ENCODE measurements at regions not wholly inside any gene's neighbourhood (a gene's known extent, or its start where the extent isn't known, plus 50 kb on each side); places are given as distances from the start of the nearest gene placed in this dataset.

- H3K27me3 ChIP-seq = no peaks in the 10 kb centered on the region
- no peak for DNase-seq
- no peak for TF ChIP-seq CTCF (IDR thresholded peaks at IDR 0.05; ENCODE audit: low read depth, low read length)
- H3K9me3 ChIP-seq = no peaks in the 10 kb centered on the region
- H3K4me1 ChIP-seq = no peaks in the 10 kb centered on the region
- no peaks in the 10 kb centered on the region for H3K36me3 ChIP-seq
- H3K4me3 ChIP-seq (ENCODE audit: low read depth, low read length) = no peak overlapping the region
Measured at GRCh38 chr6:113289166-113289565, 568.0 kb upstream of the MARCKS start.

GRCh38 chr6:113290684-113291083 is 566.5 kb upstream of the MARCKS start:
- no peak for DNase-seq
- no peak overlapping the region for H3K4me3 ChIP-seq (ENCODE audit: low read depth, low read length)
- no peaks in the 10 kb centered on the region for H3K9me3 ChIP-seq
- no peaks in the 10 kb centered on the region for H3K36me3 ChIP-seq
- no peaks in the 10 kb centered on the region for H3K4me1 ChIP-seq
- no peaks in the 10 kb centered on the region for H3K27me3 ChIP-seq
- no peak for TF ChIP-seq CTCF (IDR thresholded peaks at IDR 0.05; ENCODE audit: low read depth, low read length)

DNA sequence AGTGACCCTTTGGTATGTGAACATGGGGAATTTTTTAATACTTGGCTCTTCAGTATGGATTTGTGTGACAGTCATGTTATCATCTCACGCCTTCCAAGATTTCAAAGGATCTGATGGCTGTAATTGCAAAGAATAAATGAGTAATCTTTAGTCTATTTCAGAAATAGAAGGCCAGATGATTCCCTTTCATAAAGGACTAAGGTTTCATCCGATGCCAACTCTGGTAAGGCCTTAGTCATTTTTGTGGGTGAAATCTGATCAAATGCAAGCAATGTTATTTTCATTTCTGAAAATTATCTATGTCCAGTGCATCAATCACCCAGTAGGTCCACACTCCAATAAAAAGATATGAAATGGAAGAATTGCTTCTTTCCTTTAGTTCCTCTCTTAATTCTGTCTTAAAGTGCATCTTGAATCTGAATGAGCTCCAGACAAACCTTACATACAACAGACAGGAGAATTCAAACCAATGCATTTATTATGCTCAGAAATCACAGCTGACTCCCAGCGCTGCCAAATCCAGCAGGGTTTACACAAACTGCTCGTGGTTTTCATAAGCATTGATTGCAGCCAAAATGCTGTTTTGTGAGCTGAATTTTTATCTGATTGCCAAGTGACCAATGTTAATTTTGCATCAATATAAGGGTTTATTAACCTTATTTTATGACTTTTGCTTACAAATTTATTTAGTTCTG is 565.2 kb upstream of the MARCKS start:
- Histone ChIP-seq H3K36me3 (no peaks in the 10 kb centered on the region), H3K27me3 (no peaks in the 10 kb centered on the region), H3K9me3 (no peaks in the 10 kb centered on the region), H3K4me1 (no peaks in the 10 kb centered on the region; the same call in 1 of the 2 replicates), H3K4me3 (ENCODE audit: low read depth, low read length) (no peak overlapping the region)
- DNase-seq = no peak
- TF ChIP-seq CTCF (IDR thresholded peaks at IDR 0.05; ENCODE audit: low read depth, low read length) = no peak

GRCh38 chr6:113292646-113293422 is 564.3 kb upstream of the MARCKS start:
- no peaks in the 10 kb centered on the region; the same call in 1 of the 2 replicates for H3K4me1 ChIP-seq
- H3K27me3 ChIP-seq = no peaks in the 10 kb centered on the region
- H3K9me3 ChIP-seq = no peaks in the 10 kb centered on the region
- no peaks in the 10 kb centered on the region for H3K36me3 ChIP-seq
- H3K4me3 ChIP-seq (ENCODE audit: low read depth, low read length) = no peak overlapping the region
- no peak for TF ChIP-seq CTCF (IDR thresholded peaks at IDR 0.05; ENCODE audit: low read depth, low read length)
- DNase-seq = no peak

DNA sequence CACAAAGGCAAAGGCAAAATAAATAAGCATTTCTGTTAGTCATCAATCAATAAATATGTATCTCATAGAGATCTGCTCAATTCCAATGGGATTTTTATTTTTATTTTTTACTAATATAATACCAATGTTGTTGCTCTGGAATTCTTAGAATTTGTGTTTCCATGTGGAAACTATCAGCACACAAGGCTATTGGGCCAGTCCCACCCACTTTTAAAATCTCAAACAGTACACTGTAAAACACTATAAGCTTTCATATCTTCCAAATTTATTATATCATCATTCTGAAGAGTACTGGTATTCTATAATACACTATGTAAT is 563.8 kb upstream of the MARCKS start:
- DNase-seq = no peak
- Histone ChIP-seq H3K4me3 (ENCODE audit: low read depth, low read length) (no peak overlapping the region), H3K27me3 (no peaks in the 10 kb centered on the region), H3K36me3 (no peaks in the 10 kb centered on the region), H3K4me1 (no peaks in the 10 kb centered on the region; the same call in 1 of the 2 replicates), H3K9me3 (no peaks in the 10 kb centered on the region)
- TF ChIP-seq CTCF (IDR thresholded peaks at IDR 0.05; ENCODE audit: low read depth, low read length) = no peak

- H3K27me3 ChIP-seq = no peaks in the 10 kb centered on the region
Measured at GRCh38 chr6:113299531-113299930, 557.6 kb upstream of the MARCKS start.

More at GRCh38 chr6:113299531-113299930, 557.6 kb upstream of the MARCKS start:
- TF ChIP-seq CTCF (IDR thresholded peaks at IDR 0.05; ENCODE audit: low read depth, low read length) = no peak
- no peaks in the 10 kb centered on the region for H3K36me3 ChIP-seq
- peaks cover 3% of the 10 kb centered on the region for H3K4me1 ChIP-seq
- H3K9me3 ChIP-seq = no peaks in the 10 kb centered on the region
- DNase-seq = peak; percentile 13
- no peak overlapping the region for H3K4me3 ChIP-seq (ENCODE audit: low read depth, low read length)
